ENCODE measurements at regions not wholly inside any gene's neighbourhood (a gene's known extent, or its start where the extent isn't known, plus 50 kb on each side); places are given as distances from the start of the nearest gene placed in this dataset.

GRCh38 chr1:238129677-238130076 is 239.0 kb upstream of the ZP4 start:
- Histone ChIP-seq H3K79me2 (ENCODE audit: control insufficient read depth, insufficient read depth, low read length) (no peaks in the 10 kb centered on the region), H3K9me3 (ENCODE audit: control extremely low read depth in 1 of 3, control insufficient read depth in 2 of 3, insufficient read depth in 1 of 3, low read length in 2 of 3) (peaks cover 0 to 3% (median 0%) of the 10 kb centered on the region in 3 donors), H3K36me3 (replicated peaks in 1 of 2; ENCODE audit: control extremely low read depth in 1 of 2, control insufficient read depth in 1 of 2, extremely low read depth in 1 of 2, insufficient read depth in 2 of 2, low read length in 1 of 2) (no peaks in the 10 kb centered on the region), H3K4me3 (ENCODE audit: control extremely low read depth in 1 of 5, extremely low read depth in 1 of 5, insufficient read depth in 1 of 5, low read depth in 2 of 5, low read length in 4 of 5) (no peak overlapping the region), H2AFZ (ENCODE audit: insufficient read depth, low read depth, low read length, poor library complexity, severe bottlenecking) (no peak overlapping the region), H3K4me2 (replicated peaks; ENCODE audit: low read depth, low read length, poor library complexity, severe bottlenecking) (no peak overlapping the region), H4K20me1 (ENCODE audit: control insufficient read depth, insufficient read depth, low read length, poor library complexity, severe bottlenecking) (no peaks in the 10 kb centered on the region), H3K9ac (ENCODE audit: low read length) (no peak overlapping the region), H3K27me3 (replicated peaks in 1 of 4; ENCODE audit: control extremely low read depth in 1 of 4, control insufficient read depth in 3 of 4, insufficient read depth in 4 of 4, low read length in 3 of 4) (no peaks in the 10 kb centered on the region), H3K27ac (ENCODE audit: low read length in 2 of 2) (no peak overlapping the region), H3K4me1 (ENCODE audit: control insufficient read depth in 2 of 2, insufficient read depth in 2 of 2, low read length in 2 of 2) (no peaks in the 10 kb centered on the region)
- no CpG with 5 or more reads among the region's 2 CpGs for WGBS (ENCODE audit: insufficient coverage)
- TF ChIP-seq EZH2 (IDR thresholded peaks at IDR 0.05; ENCODE audit: borderline replicate concordance, insufficient read depth, low read depth, low read length, poor library complexity, severe bottlenecking) (no peak), CTCF (IDR thresholded peaks at IDR 0.05) (no peak)
- H3K9me3 Mint-ChIP-seq (ENCODE audit: insufficient read depth), result no peaks in the 10 kb centered on the region
- H3K27me3 Mint-ChIP-seq, result no peaks in the 10 kb centered on the region
- ATAC-seq (ENCODE audit: low read depth), result no peak
- DNase-seq, result no peak
- no peak overlapping the region for H3K4me3 Mint-ChIP-seq
- no peaks in the 10 kb centered on the region for H3K4me1 Mint-ChIP-seq
- ChIA-PET POLR2A (no interaction called here), CTCF (no interaction called here)
- intact Hi-C loops (cut with micrococcal nuclease), result no loop called here
- no peak overlapping the region for H3K27ac Mint-ChIP-seq

GRCh38 chr1:238123201-238123600 is 232.5 kb upstream of the ZP4 start:
- ATAC-seq (ENCODE audit: low read depth) (no peak), DNase-seq (no peak)
- no peaks in the 10 kb centered on the region for H3K36me3 ChIP-seq (replicated peaks in 1 of 2; ENCODE audit: control extremely low read depth in 1 of 2, control insufficient read depth in 1 of 2, extremely low read depth in 1 of 2, insufficient read depth in 2 of 2, low read length in 1 of 2)
- CTCF ChIA-PET, result no interaction called here
- no peak for TF ChIP-seq EZH2 (IDR thresholded peaks at IDR 0.05; ENCODE audit: borderline replicate concordance, insufficient read depth, low read depth, low read length, poor library complexity, severe bottlenecking)
- H2AFZ ChIP-seq (ENCODE audit: insufficient read depth, low read depth, low read length, poor library complexity, severe bottlenecking), result no peak overlapping the region
- no peak overlapping the region for H3K4me2 ChIP-seq (replicated peaks; ENCODE audit: low read depth, low read length, poor library complexity, severe bottlenecking)
- Mint-ChIP-seq H3K9me3 (ENCODE audit: insufficient read depth) (no peaks in the 10 kb centered on the region), H3K4me1 (no peaks in the 10 kb centered on the region), H3K4me3 (no peak overlapping the region), H3K27ac (no peak overlapping the region), H3K27me3 (no peaks in the 10 kb centered on the region)
- no peaks in the 10 kb centered on the region for H3K4me1 ChIP-seq (ENCODE audit: control insufficient read depth in 2 of 2, insufficient read depth in 2 of 2, low read length in 2 of 2)
- intact Hi-C loops (cut with micrococcal nuclease), result no loop called here
- H3K9me3 ChIP-seq (ENCODE audit: control extremely low read depth in 1 of 3, control insufficient read depth in 2 of 3, insufficient read depth in 1 of 3, low read length in 2 of 3), result no peaks in the 10 kb centered on the region
- H3K79me2 ChIP-seq (ENCODE audit: control insufficient read depth, insufficient read depth, low read length), result no peaks in the 10 kb centered on the region
- H3K4me3 ChIP-seq (ENCODE audit: control extremely low read depth in 1 of 5, extremely low read depth in 1 of 5, insufficient read depth in 1 of 5, low read depth in 2 of 5, low read length in 4 of 5), result no peak overlapping the region
- H3K27me3 ChIP-seq (replicated peaks in 1 of 4; ENCODE audit: control extremely low read depth in 1 of 4, control insufficient read depth in 3 of 4, insufficient read depth in 4 of 4, low read length in 3 of 4), result no peaks in the 10 kb centered on the region
- POLR2A ChIA-PET, result no interaction called here
- no peak overlapping the region for H3K27ac ChIP-seq (ENCODE audit: low read length in 2 of 2)
- H3K9ac ChIP-seq (ENCODE audit: low read length), result no peak overlapping the region
- 85% methylated on average over 3 of the region's 3 CpGs for WGBS (ENCODE audit: insufficient coverage)
- H4K20me1 ChIP-seq (ENCODE audit: control insufficient read depth, insufficient read depth, low read length, poor library complexity, severe bottlenecking), result no peaks in the 10 kb centered on the region

Data from B cell (primary cell).